ACC112 (cell line): ENCODE measurements at regions not wholly inside any gene's neighbourhood (a gene's known extent, or its start where the extent isn't known, plus 50 kb on each side); places are given as distances from the start of the nearest gene placed in this dataset.
A peak's percentile ranks its signal among the peaks of the same experiment; 100 is the strongest.
"Not testable (repeated sequence)": the region's sequence is repeated elsewhere in the genome, so short reads cannot be mapped to it uniquely, and the experiment has no call there.

Source experiments
- H2AFZ ChIP-seq: fragments of 200-600 bp; sonication (generic); one replicate; pipeline ENCODE4 v1.6.0; 2017; ENCODE audit warnings: antibody characterized with exemption, low read length; ENCODE audit not compliant: unreplicated experiment
- H3K27ac ChIP-seq: fragments of 200-600 bp; sonication (generic); 2 replicates; pipeline ENCODE4 v1.5.1; 2014; ENCODE audit warnings: low read depth, mild to moderate bottlenecking, antibody characterized with exemption, low read length, moderate library complexity
- H3K27me3 ChIP-seq: fragments of 200-600 bp; sonication (generic); 2 replicates; pipeline ENCODE4 v1.6.1; 2014; ENCODE audit warnings: mild to moderate bottlenecking, antibody characterized with exemption, low read length, moderate library complexity, mixed read lengths; ENCODE audit not compliant: insufficient read depth
- H3K36me3 ChIP-seq: fragments of 200-600 bp; sonication (generic); 2 replicates; pipeline ENCODE4 v1.6.1; 2016; ENCODE audit warnings: mild to moderate bottlenecking, antibody characterized with exemption, low read length, moderate library complexity, mixed read lengths; ENCODE audit not compliant: insufficient read depth
- H3K4me1 ChIP-seq: fragments of 200-600 bp; sonication (generic); one replicate; pipeline ENCODE4 v1.6.1; 2016; ENCODE audit warnings: low read length, mixed read lengths; ENCODE audit not compliant: insufficient read depth, unreplicated experiment, control insufficient read depth
- H3K4me3 ChIP-seq: fragments of 200-600 bp; sonication (generic); 2 replicates; pipeline ENCODE4 v1.5.1; 2014; ENCODE audit warnings: mild to moderate bottlenecking, low read depth, low read length
- H3K79me2 ChIP-seq: fragments of 200-600 bp; sonication (generic); one replicate; pipeline ENCODE4 v1.6.0; 2016; ENCODE audit warnings: low read length; ENCODE audit not compliant: control insufficient read depth, unreplicated experiment, insufficient read depth

DNA sequence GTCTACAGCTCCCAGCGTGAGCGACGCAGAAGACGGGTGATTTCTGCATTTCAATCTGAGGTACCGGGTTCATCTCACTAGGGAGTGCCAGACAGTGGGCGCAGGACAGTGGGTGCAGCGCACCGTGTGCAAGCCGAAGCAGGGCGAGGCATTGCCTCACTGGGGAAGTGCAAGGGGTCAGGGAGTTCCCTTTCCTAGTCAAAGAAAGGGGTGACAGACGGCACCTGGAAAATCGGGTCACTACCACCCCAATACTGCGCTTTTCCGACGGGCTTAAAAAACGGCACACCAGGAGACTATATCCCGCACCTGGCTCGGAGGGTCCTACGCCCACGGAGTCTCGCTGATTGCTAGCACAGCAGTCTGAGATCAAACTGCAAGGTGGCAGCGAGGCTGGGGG is 95.6 kb downstream of the GPX5 start:
- not testable (repeated sequence) for H3K4me1 ChIP-seq, H3K4me3 ChIP-seq, H3K79me2 ChIP-seq, H3K27ac ChIP-seq, H3K36me3 ChIP-seq, H2AFZ ChIP-seq
- peaks cover 17% of the 10 kb centered on the region for H3K27me3 ChIP-seq

- not testable (repeated sequence) for H2AFZ ChIP-seq, H3K36me3 ChIP-seq, H3K4me1 ChIP-seq, H3K4me3 ChIP-seq, H3K79me2 ChIP-seq, H3K27ac ChIP-seq
- H3K27me3 ChIP-seq = peaks cover 20% of the 10 kb centered on the region
Measured at GRCh38 chr6:28623242-28623641, 97.6 kb downstream of the GPX5 start.

GRCh38 chr6:28626386-28626785 is 100.7 kb downstream of the GPX5 start:
- not testable (repeated sequence) for H3K4me3 ChIP-seq, H3K36me3 ChIP-seq, H3K27ac ChIP-seq, H3K79me2 ChIP-seq, H2AFZ ChIP-seq, H3K4me1 ChIP-seq
- peaks cover 25% of the 10 kb centered on the region for H3K27me3 ChIP-seq

- H2AFZ ChIP-seq = no peak overlapping the region
- peaks cover 73% of the 10 kb centered on the region for H3K27me3 ChIP-seq
- H3K4me3 ChIP-seq = no peak overlapping the region
- no peaks in the 10 kb centered on the region for H3K36me3 ChIP-seq
- H3K27ac ChIP-seq = no peak overlapping the region
- H3K79me2 ChIP-seq = no peaks in the 10 kb centered on the region
- H3K4me1 ChIP-seq = no peaks in the 10 kb centered on the region
Measured at GRCh38 chr6:28632326-28632851, 106.7 kb downstream of the GPX5 start.

GRCh38 chr6:28633445-28634215 is 107.9 kb downstream of the GPX5 start:
- Histone ChIP-seq H3K4me3 (no peak overlapping the region), H3K27ac (no peak overlapping the region), H3K79me2 (no peaks in the 10 kb centered on the region), H2AFZ (no peak overlapping the region), H3K4me1 (no peaks in the 10 kb centered on the region), H3K36me3 (no peaks in the 10 kb centered on the region), H3K27me3 (peaks cover 77% of the 10 kb centered on the region)

GRCh38 chr6:28634411-28634760 is 108.7 kb downstream of the GPX5 start:
- Histone ChIP-seq H2AFZ (no peak overlapping the region), H3K36me3 (no peaks in the 10 kb centered on the region), H3K4me3 (peak overlapping the region; percentile 75), H3K4me1 (no peaks in the 10 kb centered on the region), H3K27ac (no peak overlapping the region), H3K27me3 (peaks cover 80% of the 10 kb centered on the region), H3K79me2 (no peaks in the 10 kb centered on the region)

DNA sequence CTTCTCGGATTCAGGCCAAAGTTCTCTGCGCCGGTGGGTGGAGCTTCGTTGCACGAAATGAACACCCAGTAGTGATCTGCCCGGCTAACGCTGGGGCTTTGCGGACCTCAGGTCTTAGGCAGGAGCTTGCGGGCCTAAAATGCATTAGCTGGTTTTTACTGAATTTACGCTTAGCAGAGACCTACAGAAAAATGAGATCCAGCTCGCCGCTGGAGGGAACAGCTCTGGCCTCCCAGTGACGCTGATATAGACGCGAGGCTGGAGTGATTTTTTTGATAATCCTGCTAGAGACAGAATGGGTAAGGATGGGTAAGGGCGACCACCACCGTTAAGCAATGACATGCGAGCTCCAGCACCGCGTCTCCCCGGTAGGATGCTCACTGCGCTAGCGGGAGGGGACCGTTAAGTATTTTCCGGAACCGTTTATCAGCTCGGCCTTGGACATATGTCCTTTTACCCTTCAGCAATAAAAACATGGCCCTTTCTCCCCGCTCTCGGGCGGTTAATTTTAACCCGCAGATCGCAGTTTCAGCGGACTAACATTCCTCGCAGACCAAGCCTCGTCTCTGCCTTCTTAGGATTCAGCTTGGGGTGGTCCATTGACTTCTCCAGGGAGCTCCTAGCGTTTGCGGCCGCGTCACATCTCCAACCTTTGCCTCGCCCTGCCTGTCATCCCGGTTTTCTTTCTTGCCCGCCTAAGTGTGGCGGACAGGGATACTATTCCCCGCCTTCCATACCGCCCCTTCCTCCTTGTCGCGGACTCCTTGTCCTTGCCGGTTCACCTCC is 109.3 kb downstream of the GPX5 start:
- H3K36me3 ChIP-seq = no peaks in the 10 kb centered on the region
- H3K4me3 ChIP-seq = peak overlapping the region; percentile 75
- peak overlapping the region; percentile 87 for H2AFZ ChIP-seq
- H3K79me2 ChIP-seq = no peaks in the 10 kb centered on the region
- no peaks in the 10 kb centered on the region for H3K4me1 ChIP-seq
- H3K27me3 ChIP-seq = peaks cover 78% of the 10 kb centered on the region
- no peak overlapping the region for H3K27ac ChIP-seq

DNA sequence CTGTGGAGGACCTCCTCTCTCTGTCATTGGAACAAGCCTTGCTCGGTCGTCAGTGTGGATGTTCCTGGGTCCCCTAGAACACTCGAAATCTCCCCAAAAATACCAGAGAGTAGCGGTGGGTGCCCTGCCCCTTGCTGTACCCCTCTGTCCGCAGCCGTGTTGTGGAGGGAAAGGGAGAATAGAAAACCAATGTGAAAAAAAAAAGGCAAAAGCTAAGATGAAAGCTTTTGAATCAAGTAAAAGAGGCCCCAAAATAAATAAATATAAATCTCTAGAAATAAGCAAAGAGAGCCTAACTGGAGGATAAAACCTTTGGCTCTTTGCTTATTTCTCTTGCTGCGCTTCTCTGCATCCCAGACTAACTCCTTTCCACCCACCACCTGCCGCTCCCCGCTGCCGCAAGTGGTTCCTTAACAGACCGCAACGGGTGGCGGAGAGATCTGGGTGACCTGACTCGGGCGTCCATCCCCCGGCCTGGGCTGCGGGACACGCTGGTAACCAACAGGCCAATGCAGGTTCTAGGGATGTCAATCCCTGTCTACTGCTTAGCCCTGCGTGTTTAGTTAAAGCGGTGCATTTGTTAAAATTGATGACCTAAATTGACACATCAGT is 110.0 kb downstream of the GPX5 start:
- H3K27ac ChIP-seq = no peak overlapping the region
- no peaks in the 10 kb centered on the region for H3K36me3 ChIP-seq
- peak overlapping the region; percentile 75 for H3K4me3 ChIP-seq
- H3K27me3 ChIP-seq = peaks cover 71% of the 10 kb centered on the region
- no peaks in the 10 kb centered on the region for H3K79me2 ChIP-seq
- H2AFZ ChIP-seq = peak overlapping the region; percentile 87
- H3K4me1 ChIP-seq = no peaks in the 10 kb centered on the region

DNA sequence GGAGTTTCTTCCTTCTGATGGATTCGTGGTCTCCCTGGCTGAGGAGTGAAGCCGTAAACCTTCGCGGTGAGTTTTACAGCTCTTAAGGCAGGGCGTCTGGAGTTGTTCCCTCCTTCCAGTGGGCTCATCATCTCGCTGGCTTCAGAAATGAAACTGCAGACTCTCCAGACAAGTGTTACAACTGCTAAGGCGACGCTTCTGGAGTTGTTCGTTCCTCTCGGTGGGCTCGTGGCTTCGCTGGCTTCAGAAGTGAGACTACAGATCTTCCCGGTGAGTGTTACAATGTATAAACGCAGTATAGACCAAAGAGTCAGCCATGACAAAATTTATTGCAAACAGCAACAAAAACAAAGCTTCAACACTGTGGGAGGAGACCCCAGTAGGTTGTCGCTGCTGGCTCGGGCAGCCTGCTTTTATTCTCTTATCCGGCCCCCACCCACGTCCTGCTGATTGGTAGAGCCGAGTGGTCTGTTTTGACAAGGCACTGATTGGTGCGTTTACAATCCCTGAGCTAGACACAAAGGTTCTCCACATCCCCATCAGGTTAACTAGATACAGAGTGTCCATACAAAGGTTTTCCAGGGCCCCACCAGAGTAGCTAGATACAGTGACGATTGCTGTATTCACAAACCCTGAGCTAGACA is 113.2 kb downstream of the GPX5 start:
- Histone ChIP-seq H3K36me3 (no peaks in the 10 kb centered on the region), H3K4me3 (no peak overlapping the region), H3K27me3 (peaks cover 49% of the 10 kb centered on the region), H3K4me1 (no peaks in the 10 kb centered on the region), H3K79me2 (no peaks in the 10 kb centered on the region), H2AFZ (no peak overlapping the region), H3K27ac (no peak overlapping the region)

GRCh38 chr6:28639445-28640290 is 114.0 kb downstream of the GPX5 start:
- H3K27ac ChIP-seq, H3K4me3 ChIP-seq, H3K36me3 ChIP-seq, H3K4me1 ChIP-seq, H3K79me2 ChIP-seq, H2AFZ ChIP-seq: not testable (repeated sequence)
- H3K27me3 ChIP-seq = peaks cover 41% of the 10 kb centered on the region
